ENCODE measurements at regions not wholly inside any gene's neighbourhood (a gene's known extent, or its start where the extent isn't known, plus 50 kb on each side); places are given as distances from the start of the nearest gene placed in this dataset.

- DNase-seq (ENCODE audit: low read depth): no peak
- ChIA-PET POLR2A (no interaction called here), CTCF (interaction anchor here (1.4 to 1.6 kb wide), 3 partner anchors 9 to 350 kb away, joined by 3 to 5 read pairs (median 5); no protein-coding TSS in a partner anchor)
- no peaks in the 10 kb centered on the region for H3K36me3 ChIP-seq (ENCODE audit: control insufficient read depth, insufficient read depth, low read length)
- no peaks in the 10 kb centered on the region for H3K27me3 ChIP-seq (ENCODE audit: control insufficient read depth, insufficient read depth, low read length)
- TF ChIP-seq CTCF (IDR thresholded peaks at IDR 0.05; ENCODE audit: insufficient read depth, low read depth, low read length): no peak
- H3K4me3 ChIP-seq (ENCODE audit: low read depth, low read length): no peak overlapping the region
Observed at GRCh38 chr16:85464383-85465305, 148.5 kb upstream of the GSE1 start.

GRCh38 chr16:85465328-85466303 is 147.5 kb upstream of the GSE1 start:
- no peak for TF ChIP-seq CTCF (IDR thresholded peaks at IDR 0.05; ENCODE audit: insufficient read depth, low read depth, low read length)
- no peak overlapping the region for H3K4me3 ChIP-seq (ENCODE audit: low read depth, low read length)
- POLR2A ChIA-PET: no interaction called here
- CTCF ChIA-PET: interaction anchor here (1.4 to 1.6 kb wide), 3 partner anchors 10 to 351 kb away, joined by 3 to 5 read pairs (median 5); no protein-coding TSS in a partner anchor
- no peaks in the 10 kb centered on the region for H3K36me3 ChIP-seq (ENCODE audit: control insufficient read depth, insufficient read depth, low read length)
- no peaks in the 10 kb centered on the region for H3K27me3 ChIP-seq (ENCODE audit: control insufficient read depth, insufficient read depth, low read length)
- DNase-seq (ENCODE audit: low read depth): peak; percentile 35

GRCh38 chr16:85466304-85466700 is 146.8 kb upstream of the GSE1 start:
- POLR2A ChIA-PET: no interaction called here

GRCh38 chr16:85466989-85467388 is 146.1 kb upstream of the GSE1 start:
- H3K4me3 ChIP-seq (ENCODE audit: low read depth, low read length): no peak overlapping the region
- no peaks in the 10 kb centered on the region for H3K36me3 ChIP-seq (ENCODE audit: control insufficient read depth, insufficient read depth, low read length)
- POLR2A ChIA-PET: no interaction called here
- TF ChIP-seq CTCF (IDR thresholded peaks at IDR 0.05; ENCODE audit: insufficient read depth, low read depth, low read length): no peak
- CTCF ChIA-PET: no interaction called here
- H3K27me3 ChIP-seq (ENCODE audit: control insufficient read depth, insufficient read depth, low read length): no peaks in the 10 kb centered on the region
- no peak for DNase-seq (ENCODE audit: low read depth)

More at GRCh38 chr16:85466304-85466700, 146.8 kb upstream of the GSE1 start:
- no peaks in the 10 kb centered on the region for H3K27me3 ChIP-seq (ENCODE audit: control insufficient read depth, insufficient read depth, low read length)
- no peak overlapping the region for H3K4me3 ChIP-seq (ENCODE audit: low read depth, low read length)
- CTCF ChIA-PET: no interaction called here
- DNase-seq (ENCODE audit: low read depth): no peak
- no peaks in the 10 kb centered on the region for H3K36me3 ChIP-seq (ENCODE audit: control insufficient read depth, insufficient read depth, low read length)
- TF ChIP-seq CTCF (IDR thresholded peaks at IDR 0.05; ENCODE audit: insufficient read depth, low read depth, low read length): no peak

All from BJ (cell line).